ENCODE measurements at regions not wholly inside any gene's neighbourhood (a gene's known extent, or its start where the extent isn't known, plus 50 kb on each side); places are given as distances from the start of the nearest gene placed in this dataset.

GRCh38 chr7:28900311-28900710 is 57.8 kb downstream of the TRIL start:
- no peak for TF ChIP-seq CTCF (conservative IDR thresholded peaks at IDR 0.05; ENCODE audit: low read length)
- no peak for TF ChIP-seq EZH2phosphoT487 (IDR thresholded peaks at IDR 0.05; ENCODE audit: borderline replicate concordance, low read depth, low read length)

All from OCI-LY7 (cell line).